ENCODE measurements at regions not wholly inside any gene's neighbourhood (a gene's known extent, or its start where the extent isn't known, plus 50 kb on each side); places are given as distances from the start of the nearest gene placed in this dataset.
A peak's percentile ranks its signal among the peaks of the same experiment; 100 is the strongest.

DNA sequence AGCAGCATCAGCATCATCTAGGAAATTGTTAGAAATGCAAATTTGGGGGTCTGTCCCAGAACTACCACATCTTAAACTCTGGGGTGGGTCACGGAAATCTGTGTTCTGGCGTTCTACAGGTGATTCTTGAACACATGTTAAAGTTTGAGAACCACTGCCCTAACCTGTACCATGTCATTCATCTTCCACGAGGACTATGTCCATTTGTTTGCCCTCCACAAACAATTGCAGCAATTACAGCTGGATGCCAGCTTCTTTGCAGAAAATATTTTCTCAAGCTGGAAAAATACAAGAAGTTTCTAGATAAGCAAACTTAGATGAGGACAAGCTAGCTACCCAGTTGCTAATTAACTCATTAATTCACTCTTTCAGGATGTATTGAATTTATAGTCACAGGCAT lies 54.1 kb downstream of the MAFB start:
- no peak for DNase-seq

DNA sequence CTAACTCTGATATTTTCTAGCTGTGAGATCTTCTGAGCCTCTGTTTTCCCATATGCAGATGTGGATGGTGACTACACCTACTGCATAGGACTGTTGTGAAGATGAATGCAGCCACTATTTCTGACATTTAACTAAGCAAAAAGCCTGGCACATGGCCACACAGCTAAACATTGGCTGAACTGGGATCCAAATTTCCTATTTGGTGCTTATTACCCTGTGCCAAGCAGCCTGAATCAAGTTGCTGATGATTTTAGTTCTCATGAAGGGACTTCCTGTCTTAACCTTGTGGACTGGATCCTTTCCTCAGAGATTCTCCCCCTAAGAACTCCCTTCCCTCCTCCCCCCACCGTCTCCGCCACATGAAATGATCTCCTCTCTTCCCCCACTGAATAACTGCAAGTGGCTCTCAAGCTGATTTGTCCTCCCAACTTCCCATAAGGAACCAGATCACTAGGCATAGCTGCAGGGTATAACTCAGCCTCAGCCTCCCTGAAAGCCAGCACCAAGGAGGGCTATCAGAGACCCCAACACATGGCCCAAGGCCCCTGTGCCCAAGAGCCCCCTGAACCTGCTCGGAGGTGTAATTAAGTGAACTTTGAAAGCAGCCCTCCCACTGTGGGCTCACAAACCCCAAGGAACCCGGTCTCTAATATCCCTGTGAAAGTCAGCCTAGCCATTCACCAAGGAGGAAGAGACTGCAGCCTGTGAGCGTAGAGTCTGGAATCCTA lies 55.7 kb downstream of the MAFB start:
- no peak for DNase-seq

DNA sequence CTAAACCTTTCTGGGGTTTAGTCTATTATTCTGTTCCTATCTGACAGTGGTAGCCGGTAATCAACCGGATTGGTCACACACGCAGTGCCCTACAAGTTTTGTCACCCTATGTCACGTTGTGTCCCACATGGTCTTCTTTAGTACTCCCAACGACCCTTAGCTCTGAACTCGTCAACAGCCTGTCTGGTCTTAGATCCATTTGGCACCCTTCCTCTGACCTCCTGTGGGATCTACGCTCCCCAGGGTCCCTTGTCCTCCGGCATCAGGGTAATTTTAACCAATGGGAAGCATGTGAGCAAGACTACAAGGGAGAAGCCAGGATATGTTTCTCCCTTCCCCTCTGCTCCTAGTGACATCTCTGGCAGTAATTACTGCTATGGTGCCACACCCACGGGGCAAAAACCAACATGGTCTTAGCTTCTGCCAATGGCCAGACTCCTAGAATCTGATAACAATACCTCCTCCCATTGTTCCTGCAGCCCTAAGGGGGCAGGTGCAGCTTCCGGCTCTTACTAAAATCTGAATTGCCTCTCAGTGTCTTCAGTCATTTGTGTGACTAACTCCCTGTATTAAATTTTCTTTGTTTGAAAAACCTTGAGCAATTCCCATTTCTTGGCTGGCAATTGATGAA lies 56.6 kb downstream of the MAFB start:
- no peak for DNase-seq

DNA sequence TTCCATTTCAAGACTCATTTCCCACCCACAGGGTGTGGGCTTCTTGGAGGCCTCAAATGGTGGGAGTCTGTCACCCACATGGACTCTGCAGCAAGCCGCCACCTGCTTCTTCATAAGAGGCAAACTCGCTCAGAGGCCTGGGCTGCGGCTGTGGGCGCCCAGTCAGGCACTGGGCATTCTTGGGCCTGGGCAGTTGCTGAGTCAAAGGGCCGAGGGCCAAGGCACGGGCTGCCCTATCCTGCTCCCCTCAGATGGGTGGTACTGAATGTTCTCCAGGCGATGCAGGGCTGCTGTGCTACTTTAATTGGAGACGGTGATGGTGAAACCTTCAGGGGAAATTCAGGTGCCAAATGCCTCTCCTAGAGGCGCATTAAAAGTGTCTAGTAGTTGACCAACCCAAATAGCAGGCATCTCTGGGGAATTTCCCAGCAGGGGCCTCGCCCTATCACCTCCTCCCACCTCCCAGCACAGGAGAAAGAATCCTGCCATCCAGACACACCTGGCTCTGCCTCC lies 57.9 kb downstream of the MAFB start:
- DNase-seq = no peak

DNA sequence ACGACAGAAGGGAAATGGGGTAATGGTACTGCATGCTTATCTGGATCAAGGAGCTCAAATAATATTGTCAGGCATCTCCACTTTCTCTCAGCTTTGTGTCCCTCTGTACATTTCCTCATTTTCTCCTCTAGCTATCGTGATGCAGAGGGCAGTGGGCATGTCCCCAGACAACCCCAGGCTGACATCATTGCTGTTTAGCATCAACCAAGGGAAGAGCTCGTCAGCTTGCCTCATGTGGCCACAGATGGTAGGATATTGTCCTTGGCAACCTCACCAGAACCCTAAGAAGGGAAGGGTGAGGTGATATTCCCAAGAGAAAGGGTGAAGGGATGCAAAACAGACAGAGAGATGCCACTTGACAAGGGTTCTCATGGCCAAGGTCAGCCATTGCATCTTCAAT lies 58.3 kb downstream of the MAFB start:
- no peak for DNase-seq

DNA sequence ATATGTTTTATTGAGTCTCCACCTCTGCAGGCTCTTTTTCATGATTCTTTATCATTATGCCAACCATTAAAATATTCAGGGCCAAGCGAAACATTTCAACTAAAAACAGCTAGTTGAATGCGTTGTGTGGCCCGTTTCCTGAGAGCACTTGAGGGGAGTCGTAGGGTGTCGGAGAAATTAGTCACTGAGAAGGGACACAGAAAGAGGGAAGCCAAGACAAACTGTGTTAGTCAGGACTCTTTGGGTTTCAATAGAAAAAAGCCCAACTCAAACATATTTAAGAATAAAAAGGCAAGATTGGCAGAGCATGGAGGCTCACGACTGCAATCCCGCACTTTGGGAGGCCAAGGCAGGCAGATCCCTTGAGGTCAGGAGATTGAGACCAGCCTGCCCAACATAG lies 58.9 kb downstream of the MAFB start:
- DNase-seq = no peak

DNA sequence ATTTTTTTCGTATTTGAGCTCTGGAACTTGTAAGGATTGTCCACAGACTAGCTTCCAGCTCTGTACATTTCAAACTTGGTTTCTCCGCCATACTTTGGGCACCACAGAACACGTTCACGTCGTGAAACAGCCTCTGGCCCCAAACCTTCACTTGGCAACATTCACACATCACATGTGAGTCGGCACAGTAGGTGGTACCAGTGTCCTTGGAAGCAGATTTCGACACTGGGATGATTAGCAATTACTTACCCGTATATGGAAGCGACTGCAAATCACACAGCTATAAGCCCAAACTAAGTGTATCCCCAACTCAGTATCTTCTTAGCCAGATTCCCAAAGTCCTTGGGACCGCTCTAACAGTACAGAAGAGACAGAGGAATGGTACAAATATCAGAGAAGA lies 60.2 kb downstream of the MAFB start:
- no peak for DNase-seq

DNA sequence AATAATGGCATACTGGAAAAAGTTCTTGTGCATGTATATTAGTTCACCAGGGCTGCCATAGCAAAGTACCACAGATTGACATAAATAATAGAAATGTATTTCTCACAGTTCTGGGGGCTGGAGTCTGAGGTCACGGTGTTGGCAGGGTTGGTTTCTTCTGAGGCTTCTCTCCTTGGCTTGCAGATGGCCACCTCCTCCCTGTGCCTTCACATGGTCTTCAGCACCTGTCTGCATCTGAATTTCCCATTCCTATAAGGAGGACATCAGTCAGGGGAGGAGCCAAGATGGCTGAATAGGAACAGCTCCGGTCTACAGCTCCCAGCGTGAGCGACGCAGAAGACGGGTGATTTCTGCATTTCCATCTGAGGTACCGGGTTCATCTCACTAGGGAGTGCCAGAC lies 70.0 kb downstream of the MAFB start:
- DNase-seq = peak; percentile 16

DNA sequence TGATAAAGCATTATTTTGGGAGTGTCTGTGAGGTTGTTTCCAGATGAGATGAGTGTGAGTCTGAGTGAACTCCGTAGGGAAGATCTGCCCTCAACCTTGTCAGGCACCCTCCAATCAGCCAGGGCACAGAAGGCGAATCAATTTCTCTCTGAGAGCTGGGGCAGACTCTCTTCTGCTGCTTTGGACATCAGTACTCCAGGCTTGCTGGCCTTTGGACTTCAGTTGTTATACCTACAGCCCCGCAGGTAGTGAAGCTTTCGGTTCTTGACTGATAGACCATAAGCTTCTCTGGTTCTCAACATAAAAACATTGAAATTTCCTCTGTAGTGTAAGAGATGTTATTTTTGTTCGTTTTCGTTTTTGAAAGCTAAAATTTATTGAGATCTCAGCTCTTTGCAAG lies 71.4 kb downstream of the MAFB start:
- no peak for DNase-seq

DNA sequence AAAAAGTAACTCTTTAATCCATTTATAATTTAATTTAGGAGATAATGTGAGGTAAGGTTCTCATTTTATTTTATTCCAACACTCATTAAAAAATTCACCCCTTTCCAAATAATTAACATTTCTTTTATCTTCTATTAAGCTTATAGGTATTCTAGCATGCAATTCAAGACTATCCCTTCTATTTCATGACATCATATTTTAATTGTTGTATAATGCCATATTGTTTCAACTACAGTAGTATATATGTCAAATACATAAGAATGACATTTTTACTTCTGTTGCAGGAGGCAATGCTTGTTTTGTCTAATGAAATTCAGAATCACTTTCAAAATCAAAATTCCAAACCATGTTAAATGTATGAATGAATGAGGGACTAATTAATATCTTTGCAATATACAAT lies 76.2 kb downstream of the MAFB start:
- no peak for DNase-seq

DNA sequence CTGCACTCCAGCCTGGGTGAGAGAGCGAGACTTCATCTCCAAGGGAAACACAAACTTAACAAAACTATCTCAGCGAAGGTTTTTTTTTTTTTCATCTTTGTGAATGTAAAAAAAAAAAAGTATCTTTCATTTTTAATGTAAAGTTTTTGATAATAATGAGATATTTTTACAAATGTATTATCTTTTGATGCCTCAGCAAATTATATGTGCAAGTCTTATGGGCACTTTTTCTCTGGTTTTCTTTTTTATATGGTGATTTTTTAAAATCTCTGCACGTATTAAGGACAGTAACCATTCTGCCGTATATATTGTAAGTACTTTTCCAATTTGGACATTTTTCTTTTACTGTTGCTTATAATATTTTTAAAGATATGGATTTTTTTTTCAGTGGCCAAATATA lies 76.8 kb downstream of the MAFB start:
- no peak for DNase-seq

DNA sequence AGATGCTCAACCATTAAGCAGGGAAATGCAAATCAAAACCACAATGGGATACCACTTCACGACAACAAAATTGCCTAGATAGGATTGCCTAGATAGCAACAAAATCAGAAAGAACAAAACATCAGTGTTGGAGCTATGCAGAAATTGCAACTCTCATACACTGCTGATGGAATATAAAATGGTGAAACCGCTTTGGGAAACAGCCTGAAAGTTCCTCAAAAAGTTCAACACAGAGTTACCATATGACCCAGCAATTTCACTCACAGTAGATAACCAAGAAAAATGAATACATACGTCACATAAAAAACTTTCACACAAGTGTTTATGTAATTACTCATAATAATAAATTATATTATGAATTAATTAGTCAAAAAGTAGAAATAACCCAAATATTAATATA lies 78.3 kb downstream of the MAFB start:
- DNase-seq = no peak

DNA sequence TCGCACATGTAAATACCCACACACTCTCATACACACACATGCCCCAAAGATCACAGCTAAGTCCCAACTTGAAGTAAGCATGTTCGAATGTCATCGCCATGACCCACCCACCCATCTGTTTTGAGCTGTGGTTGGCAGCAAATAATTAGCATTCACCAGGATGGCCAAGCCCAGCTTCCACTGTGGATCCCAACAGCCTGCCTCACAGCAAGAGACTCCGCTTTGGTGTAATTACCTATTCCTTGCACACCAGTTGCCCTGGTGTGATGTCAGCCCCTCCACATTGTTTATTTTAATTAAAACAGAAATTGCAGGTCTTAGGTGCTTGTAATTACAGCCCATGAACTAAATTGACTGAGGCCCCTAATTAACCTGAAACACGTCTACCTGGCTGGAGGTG lies 81.1 kb downstream of the MAFB start:
- DNase-seq = no peak

DNA sequence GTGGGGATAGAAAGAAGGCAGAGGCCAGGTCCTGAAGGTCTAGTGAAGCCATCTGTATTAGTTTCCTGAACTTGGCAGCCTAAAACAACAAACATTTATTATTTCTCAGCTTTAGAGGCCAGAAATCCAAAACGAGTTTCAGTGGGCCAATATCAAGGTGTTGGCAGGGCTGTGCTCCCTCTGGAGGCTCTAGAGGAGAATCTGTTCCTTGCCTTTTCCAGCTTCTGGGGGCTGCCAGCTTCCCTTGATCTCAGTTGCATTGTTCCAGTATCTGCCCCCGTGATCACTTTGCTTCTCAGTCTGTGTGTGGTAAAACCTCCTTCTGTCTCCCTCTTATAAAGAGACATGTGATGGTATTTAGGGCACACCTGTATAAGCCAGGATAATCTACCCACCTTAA lies 82.4 kb downstream of the MAFB start:
- DNase-seq = no peak

DNA sequence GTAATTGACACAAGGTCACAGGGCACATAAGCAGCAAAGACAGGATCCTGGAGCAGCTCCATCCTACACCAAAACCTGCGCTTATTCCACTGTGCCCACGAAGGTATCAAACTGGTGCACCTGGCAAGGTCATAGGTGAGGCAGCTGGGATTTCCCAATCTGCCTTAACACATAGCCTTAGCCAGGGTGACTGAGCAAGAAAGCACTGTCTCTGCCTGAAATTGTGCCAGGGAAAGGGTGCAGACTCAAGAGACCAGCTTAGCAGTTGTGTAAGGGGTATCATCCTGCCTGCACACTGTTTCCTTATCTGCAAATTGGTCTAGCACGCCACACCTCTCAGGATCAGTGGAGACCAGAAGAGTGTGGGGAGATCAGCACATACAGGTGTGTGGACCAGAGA lies 82.8 kb downstream of the MAFB start:
- DNase-seq = no peak

DNA sequence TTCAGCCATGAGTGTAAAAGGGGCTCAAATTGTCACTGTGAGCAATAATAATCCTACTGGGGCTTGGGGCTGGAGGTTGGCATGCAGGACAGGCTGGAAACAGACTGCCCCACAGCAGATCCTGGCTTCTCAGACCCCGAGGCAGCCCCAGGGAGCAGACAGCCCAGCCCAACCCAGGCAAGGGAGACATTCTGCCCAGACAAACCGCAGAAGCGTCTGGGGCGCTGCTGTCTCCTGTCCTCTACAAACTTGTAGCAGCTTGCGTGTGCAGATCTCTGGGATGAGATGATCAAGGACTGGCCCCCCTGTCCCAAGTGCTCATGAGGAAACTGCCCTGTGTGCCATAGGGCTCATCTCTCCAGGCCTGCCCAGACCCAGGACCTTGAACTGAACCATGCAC lies 84.6 kb downstream of the MAFB start:
- no peak for DNase-seq

DNA sequence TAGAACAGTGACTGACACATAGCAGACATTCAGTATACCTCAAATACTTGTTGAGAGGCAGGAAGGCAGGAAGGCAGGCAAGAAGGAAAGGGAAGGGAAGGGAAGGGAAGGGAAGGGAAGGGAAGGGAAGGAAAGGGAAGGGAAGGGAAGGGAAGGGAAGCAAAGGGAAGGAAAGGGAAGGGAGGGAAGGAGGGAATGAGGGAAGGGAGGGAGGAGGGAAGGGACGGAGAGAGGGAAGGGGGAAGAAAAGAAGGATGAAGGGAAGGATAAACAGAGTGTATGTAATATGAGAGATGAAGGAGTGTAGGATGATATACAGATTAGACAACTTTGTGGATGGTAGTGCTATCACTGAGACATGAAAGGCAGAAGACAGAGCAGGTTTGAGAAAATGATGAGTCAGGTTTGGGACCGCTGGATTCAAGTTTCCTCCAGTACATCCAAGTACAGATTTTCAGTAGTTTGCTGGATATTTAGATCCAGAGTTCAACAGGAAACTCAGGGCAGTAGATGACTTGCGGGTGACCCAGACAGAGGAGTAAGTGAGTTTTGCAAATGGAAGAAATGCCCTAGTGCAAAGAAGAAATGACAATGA lies 85.9 kb downstream of the MAFB start:
- DNase-seq = no peak

DNA sequence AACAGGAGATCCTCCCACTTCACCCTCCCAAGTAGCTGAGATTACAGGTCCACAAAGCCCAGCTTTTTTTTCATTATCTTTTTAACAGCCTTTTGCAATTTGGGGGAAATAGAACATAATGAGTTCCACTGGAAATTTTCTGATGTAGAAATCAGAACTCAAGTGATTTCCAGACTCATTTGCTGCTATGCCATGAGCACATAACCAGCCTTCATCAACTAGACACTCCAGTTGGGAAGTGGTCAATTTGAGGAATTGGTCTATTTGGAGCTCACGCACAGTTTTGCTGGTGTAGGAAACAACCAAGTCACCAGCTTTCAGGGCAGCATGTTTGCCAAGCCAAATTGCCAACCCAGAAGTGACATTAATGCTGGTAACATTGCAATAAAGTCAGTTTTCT lies 86.7 kb downstream of the MAFB start:
- DNase-seq = no peak

DNA sequence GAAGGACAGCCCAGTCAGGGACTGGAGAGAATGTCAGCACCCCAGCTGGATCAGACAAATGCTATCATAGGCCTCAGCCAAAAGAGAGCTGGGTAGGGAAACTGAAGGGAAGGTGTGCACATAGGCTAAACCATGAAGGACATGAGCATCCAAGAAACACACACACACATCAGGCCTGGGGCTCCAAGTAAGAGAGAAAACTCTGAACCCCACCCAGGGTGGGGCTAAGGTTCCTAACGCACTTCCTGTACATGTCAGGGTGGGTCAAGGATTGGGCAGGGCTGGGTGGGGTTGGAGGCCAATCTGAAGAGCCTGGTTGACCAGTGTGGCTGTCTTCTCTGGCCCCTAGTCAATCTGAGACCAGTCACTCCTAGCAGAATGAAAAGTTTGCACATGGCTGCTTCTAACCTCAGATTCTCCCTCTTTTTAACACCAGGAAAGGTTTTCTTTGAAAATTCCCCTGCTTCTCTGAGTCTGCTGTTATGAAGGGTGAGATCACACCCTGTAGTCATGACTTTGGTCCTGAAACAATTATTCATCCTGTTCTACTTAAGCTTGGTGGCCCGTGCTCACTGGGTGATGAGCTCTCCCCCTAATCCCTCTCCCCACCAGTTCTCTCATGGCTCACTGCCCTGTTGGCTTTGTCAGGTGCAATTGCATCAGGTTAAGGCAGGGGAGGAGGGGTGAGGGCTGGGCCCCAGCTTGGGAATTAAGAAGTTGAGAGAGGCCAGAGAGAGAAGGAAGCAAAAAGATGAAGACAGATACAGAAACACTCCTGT lies 88.4 kb downstream of the MAFB start:
- DNase-seq = no peak

DNA sequence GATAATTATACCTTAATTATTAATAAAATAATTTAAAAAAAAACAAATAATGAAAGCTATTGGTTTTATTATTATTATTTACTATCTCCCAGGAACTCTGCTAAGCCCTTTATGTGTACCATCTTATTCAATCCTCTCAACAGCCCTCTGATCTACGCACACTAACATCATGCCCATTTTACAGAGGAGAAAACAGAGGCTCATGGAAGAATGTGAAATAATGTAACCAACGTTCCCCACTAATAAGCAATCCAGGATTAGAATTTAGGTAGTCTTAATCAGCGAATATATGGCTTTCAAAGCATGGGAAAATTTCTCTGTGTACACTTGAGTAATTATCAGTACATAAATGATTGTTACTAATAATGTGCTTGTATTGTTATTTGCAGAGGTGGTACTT lies 89.0 kb downstream of the MAFB start:
- DNase-seq = no peak

DNA sequence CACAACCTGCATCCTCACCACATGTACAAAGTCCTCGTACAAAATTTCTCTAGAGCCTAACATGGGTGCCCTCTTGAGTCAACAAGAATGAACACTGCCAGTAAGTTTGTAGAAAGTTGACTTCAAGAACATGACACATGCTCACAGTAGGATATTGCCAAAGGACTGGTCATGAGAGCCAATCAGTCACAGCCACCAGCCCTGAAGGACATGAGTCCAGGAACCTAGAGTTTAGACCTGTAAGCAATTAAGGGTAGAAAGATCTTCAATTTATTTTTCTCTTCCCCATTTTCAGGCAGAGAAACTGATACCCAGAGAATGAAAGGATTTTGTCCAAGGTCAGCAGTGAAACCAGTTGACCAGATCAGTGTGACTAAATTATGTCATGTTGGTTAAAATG lies 96.1 kb downstream of the MAFB start:
- DNase-seq = no peak

DNA sequence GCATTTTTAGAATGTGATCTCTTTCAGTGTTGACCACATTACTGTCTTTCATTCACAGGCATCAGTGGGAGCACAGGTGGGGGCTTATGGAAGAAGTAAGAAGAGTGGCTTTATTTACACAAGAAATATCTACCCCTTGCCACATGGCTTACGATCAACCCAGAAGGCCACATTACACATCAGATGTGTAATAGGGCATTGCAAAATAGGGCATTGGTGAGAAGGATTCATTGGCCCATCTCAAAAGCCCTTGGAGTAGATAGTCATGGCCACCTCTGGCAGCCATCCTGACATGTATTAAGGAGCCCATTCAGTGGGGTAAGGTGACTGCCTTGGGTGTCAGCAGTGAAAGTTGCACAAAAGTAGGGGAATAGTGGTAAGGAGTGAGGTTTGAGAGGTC lies 97.5 kb downstream of the MAFB start:
- DNase-seq = no peak

DNA sequence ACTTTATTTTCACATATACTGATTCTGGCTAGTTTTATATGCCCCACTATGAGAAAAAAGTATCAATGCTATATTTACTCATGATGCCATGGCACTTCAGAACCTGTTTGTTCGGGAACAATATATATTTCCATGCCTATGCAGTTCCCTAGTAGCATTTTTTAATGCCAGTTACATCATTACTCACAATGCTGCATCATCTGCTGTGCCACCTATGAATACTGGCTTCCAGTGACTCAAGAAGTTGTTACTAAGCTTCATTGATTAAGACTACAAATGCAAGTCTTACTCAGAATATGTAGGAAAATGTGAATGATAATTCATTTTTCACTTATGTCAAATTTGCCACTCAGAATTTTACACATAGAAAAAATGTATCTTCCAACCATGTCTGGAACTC lies 97.9 kb downstream of the MAFB start:
- no peak for DNase-seq

DNA sequence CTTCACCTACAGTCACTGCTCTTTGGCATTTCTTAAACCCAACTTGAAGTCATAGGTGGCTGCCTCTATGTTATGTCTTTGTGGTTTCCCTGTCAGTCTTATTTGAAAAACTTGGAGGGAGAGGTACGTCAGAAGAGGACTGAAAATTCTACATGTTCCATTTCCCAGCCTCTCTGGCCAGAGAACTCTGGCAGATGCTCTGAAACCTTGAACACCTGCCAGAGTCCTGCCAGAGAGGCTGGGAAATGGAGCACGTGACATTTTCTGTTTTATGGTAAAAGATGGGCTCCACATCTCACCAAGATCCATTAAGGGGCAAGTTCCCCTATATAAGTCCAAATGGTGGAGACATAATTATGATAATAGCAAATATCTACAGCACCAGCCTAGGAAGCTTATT lies 99.5 kb downstream of the MAFB start:
- no peak for DNase-seq
